Hippocampal formation (tissue), 2 donors: ENCODE measurements at regions not wholly inside any gene's neighbourhood (a gene's known extent, or its start where the extent isn't known, plus 50 kb on each side); places are given as distances from the start of the nearest gene placed in this dataset.
"Not testable (repeated sequence)": the region's sequence is repeated elsewhere in the genome, so short reads cannot be mapped to it uniquely, and the experiment has no call there.

Experiments
- DNase-seq, 2 donors: peaks; one replicate each; lab custom pipeline; 2025; lab: John Stamatoyannopoulos, UW

DNA sequence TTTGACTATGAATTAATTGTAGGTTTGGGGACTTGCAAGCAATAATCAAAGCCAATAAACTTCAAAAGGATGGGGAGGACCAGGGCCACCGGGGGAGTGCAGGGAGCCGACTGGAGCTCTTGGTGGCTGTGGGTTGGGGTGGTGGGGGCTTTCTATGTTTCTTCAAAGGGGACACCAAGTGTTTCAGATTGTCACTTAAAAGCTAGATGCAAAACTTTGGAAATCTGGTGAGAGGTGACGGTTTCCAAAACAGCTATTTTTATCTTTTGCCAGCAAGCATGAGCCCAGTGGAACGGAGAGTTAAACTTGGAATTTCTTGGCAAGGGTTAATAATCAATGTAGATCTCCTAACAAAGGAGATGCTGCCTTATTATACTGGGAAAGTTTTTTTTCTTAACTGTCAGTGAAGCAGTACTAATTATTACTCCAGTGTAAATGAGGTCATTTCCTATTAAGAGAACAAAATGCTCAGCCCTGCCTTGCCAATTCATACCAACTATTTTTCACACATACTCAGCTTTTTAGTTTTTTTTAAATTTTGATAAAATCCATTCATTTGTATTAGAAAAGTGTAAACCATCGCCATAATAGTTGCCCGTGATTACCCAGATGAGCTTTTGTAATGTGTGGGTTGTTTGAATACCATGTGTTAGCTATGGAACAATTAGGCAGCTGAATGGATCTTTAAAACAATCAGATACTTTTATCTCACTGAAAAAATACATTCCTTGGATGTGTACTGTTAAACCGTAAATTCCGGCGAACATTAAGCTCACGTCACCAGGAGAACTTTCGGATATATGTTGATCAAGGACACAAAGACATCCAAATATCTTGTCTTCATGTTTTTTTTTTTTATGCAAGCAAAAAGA is 95.9 kb upstream of the ZNF536 start:
- no peak for DNase-seq

DNA sequence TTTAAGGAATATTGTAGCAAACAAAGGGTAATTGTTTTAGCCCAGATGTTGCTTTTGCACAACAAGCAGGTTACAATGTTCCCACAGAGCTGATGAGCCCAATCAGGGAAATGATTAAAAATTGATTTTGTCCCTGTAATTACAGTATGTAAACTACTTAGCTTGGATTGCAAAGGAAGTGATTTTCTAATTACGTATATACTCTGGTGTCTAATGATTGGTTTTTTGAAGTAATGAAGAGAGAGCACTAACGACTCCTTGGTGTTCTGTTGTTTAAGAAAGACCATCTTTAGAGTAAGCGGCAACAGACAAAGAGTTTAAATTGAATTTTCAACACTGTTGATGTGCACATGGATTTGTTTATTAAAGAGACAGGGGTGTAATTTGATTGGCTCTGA is 95.3 kb upstream of the ZNF536 start:
- no peak for DNase-seq

DNA sequence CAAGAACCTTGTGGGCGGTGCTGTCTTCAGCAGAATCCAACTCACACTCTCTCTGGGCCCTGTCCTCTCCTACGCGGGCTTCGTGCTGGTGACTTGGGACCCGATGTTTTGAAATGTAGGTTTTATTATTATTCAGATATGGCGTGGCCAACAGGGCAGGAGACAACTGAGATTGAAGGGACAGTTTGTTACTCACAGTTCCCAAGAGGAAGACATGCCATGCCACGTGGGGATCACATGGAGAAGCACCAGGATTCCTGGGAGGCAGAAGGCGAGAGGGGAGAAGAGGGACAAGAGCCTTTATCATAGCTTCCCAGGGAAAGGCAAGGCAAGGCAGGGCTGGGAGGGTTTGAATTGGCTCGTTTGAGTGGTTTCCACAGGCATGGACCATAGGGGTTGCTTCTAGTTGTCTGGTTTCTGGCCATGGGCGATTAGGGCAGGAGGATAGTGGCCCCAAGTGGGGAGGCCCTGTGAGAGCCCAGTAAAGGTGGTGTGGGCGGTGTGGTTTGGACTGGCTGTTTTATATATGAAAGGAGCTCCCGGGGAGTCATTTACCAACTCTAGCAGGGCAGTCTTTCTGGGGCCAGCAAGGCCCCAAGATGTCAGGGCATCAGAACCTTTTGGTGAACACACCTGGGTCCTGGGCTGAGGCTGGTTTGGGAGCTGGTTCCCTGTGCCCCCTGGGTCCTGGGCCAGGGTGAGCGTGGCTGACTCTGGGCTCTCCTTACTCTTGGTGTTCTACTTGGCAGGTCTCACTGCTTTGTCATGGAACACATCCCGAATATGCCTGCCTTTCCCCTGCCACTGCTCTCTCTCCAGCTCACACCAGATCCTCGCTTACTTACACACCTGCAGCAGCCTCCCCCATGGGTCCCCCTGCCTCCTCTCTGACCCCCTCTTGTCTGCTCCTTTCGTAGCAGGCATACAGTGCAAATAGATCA is 94.0 kb upstream of the ZNF536 start:
- DNase-seq = no peak

DNA sequence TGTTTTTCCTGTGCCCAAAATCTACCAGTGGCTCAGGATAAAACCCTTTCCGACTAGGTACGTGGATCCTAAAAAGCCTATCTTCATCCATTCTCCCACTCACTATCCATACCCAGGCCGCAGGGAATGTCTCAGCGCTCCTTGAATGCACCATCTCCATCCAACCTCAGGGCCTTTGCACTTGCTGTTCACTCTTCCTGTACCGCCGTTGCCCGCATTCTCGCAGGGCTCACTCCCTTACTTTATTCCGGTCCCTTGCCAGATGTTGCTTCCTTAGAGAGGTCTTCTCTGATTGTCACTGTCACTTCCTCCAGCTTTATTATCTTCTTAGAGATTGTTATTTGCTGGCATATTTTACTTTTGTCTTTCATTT is 93.3 kb upstream of the ZNF536 start:
- no peak for DNase-seq

DNA sequence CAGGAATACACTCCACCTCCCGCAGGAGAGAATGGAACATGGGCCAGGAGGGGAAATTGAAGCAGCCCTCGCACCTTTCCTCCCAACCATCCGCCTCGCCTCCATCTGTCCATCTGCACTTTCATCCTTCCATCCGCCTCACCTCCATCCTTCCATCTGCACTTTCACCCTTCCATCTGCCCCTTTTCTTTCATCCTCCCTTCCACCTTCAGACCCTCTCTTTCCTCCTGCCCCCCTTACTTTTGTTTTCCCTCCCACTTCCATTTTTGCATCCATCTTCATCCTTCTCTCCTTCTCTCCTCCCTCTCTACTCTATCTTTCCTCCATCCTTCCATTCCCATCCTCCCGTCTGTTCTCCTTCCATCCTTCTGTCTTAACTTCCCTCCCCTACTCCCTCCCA is 92.2 kb upstream of the ZNF536 start:
- DNase-seq = no peak

DNA sequence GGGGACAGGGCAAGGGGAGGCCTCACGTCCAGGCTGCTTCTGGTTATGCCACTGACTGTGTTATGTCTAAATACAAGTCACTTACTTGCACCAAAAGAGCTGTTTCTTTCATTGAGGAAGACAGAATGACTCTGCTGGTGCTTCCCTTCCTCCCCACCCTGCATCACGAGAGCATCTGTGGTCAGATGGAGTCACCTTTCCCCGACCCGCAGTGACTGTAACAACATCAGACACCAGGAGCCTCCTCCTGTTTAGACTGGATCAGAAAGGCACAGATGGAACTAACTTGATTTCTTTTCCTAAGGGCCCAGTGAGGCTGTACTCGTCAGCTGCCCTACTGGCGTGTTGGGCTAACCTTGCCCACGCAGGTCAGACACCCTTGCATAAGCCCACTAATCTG is 90.3 kb upstream of the ZNF536 start:
- DNase-seq = no peak

DNA sequence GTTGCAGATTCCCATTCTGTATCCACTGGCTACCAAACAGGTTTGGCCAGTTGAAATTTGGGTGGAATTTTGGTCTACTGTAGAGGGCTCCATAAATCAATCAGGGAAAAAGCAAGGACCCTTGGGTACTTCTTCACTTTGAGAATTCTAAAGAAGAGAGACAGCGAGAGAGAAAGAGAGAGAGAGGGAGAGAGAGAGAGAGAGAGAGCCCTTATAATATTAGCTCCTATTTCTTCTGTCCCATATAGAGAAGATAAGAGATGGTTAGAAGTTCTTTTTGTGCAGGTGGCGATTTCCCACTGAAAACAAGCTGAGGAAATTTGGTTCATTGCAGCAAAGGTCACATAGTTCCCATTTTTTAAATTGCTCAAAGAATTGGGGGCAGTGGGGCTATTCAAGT is 88.6 kb upstream of the ZNF536 start:
- DNase-seq = no peak

DNA sequence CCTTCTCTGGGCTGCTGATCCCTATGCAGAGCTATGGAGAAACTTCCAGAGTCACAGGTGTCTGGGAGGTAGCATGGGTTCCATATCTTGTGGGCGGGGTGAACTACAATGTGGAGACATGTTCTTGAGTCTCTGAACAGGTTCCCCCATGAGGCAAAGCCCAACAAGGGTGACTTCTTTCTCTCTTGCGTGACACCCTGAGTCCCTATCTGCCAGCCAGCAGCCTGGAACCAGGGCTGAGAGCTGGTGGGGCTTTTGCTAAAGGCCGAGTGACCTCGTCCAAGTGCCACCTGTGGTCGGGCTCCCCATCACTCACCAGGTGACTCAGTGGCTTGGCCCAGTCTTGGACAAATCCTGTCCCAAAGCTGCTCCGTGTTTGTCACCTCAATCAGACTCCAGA is 88.0 kb upstream of the ZNF536 start:
- DNase-seq = no peak

DNA sequence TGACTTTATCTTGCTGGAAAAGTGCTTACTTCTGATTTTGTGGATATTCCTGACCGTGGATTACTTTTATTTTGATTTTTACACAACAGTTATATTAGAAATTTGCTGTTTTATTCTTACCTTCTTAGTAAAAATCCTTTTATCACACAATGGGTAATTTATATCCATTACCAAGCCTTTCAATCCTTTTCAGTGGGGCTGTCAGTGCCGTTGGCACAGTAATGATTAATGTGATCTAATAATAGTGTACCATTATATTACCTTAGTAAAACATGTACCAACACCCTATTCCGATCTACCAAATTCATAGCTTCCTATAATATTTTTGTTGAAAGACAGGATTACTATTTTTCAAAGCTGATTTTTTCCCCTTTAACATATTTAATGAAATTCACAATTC is 87.3 kb upstream of the ZNF536 start:
- no peak for DNase-seq

DNA sequence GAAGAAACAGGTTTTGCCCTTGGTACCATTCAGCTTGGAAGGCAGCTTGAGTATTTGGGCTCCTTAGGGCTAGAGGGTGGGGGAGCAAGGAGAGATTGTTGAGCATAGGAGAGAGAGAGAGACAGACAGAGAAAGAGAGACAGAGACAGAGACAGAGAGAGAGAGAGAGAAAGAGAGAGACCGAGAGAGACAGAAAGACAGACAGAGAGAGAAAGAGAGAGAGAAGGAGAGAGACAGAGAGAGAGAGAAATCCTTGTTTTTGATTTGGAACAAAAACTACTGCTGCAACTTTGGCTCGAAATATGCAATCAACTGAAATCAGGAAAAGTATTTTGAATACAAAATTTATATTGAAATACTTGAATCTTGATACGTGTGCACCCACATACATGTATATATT is 85.8 kb upstream of the ZNF536 start:
- no peak for DNase-seq

DNA sequence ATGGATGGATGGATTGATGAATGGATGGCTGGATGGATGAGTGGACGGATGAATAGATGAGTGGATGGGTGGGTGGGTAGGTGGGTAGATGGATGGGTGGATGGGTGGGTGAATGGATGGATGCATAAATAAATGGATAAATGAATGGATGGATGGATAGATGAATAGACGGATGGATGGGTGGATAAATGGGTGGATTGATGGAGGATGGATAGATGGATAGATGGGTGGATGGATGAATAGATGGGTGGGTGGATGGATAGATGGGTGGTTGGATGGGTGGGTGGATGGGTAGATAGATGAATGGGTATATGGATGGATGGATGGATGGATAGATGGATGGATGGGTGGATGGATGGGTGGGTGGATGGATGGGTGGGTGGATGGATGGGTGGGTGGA is 84.9 kb upstream of the ZNF536 start:
- no peak for DNase-seq

DNA sequence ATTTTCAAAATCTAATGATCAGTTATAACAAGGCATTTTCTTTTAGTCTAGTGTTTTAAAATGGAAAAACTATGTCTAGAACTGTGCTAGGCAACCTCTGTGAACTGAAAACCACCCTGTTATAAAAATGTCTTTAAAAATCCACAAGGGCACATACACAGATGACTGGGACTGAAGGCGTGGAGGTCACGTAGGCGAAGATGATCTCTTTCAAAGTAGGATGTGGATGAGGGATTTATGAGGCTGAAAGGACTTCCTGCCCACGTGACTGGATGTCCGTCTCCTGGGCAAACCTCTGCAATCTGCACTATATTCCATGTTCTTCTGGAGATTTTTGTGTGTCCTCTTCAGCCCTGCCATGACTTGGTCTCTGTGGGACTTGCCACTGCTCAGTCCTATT is 84.2 kb upstream of the ZNF536 start:
- DNase-seq = no peak

DNA sequence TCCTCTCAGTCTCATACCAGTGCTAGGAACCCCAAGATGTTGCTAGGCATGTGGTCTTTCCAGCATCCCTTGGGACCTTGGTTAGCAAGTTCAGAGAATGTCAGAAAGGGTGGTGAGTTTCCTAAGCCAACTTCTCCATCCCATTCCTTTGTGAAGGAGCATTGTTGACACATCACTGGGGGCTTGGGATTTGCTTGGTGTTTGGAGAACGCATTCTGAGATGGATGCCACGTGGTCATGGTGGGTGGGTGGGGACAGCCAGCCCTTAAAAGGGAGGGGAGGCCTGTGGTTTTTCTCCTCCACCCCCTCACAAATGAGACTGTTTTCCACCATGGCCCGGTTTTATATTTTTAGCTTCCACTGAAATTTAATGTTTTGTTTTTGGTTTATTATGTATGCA is 83.3 kb upstream of the ZNF536 start:
- DNase-seq = no peak

DNA sequence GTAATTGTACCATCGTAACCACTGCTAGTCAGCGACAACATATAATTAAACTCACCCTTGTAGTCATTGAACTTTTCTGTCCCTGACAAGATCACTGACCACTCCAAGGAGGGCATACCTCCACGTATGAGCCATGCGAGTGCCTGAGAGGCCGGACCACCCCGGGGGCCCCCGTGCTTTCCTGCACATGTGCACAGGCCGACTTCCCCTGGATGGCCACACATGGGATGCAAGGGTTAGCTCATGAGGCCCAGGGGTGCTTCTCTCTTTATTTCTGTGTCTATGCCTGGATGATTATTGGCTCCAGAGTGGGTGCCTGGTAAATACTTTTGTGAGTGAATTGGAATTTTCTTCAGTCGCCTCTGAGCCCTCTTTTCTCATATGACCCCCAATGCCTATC is 82.8 kb upstream of the ZNF536 start:
- DNase-seq = no peak

DNA sequence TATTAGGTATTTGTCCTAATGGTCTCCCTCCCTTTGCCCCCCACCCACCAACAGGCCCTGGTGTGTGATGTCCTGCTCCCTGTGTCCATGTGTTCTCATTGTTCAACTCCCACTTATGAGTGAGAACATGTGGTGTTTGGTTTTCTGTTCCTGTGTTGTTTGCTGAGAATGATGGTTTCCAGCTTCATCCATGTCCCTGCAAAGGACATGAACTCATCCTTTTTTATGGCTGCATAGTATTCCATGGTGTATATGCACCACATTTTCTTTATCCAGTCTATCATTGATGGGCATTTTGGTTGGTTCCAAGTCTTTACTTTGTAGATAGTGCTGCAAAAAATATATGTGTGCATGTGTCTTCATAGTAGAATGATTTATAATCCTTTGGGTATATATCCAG is 81.4 kb upstream of the ZNF536 start:
- not testable (repeated sequence) for DNase-seq

DNA sequence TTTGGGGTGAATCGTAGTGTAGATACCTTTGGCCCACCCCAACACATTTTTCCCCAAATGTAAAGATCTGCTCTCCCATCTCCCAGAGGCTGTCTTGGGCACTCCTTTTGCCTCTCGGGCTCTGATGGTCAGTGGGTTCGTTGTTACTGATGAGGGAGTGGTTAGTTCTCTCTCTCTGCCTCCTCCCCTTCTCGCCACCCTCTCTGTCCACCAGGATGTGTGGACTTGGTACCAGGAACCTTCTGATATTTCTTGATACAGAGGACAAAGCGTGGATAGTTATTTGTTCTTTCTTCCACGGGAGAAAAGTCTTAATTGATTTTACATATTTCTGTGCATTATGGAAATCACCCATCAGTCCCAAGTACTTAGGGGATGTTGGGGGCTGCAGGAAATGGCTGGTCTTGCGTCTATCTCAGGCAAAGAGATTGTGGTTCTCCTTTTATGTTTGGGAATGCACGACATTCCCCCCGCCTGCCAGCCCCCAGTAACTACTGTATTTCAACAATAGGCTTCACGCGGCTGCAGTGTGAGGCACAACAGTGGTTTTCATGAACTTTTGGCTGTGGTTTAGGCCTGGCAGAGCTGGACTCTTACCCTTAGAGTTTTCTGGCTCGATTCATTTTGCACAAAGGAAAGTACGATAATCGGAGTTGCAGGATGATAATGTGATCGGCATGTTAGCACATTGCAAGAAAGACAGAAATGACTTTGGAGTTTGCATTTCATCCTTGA is 79.0 kb upstream of the ZNF536 start:
- peak; percentile 43 to 68 for DNase-seq

DNA sequence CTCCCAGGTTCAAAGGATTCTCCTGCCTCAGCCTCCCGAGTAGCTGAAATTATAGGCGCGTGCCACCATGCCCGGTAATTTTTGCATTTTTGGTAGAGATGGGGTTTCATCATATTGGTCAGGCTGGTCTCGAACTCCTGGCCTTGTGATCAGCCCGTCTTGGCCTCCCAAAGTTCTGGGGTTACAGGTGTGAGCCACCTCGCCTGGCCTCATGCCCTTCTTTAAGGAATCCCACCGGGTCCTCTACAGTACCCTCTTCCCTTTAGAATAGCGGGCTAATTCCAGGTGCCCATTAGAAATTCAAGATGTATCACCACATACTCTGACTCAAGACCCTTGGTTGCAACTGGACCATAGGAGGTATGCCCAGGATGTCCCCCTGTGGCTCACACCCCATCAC is 74.2 kb upstream of the ZNF536 start:
- DNase-seq = no peak

DNA sequence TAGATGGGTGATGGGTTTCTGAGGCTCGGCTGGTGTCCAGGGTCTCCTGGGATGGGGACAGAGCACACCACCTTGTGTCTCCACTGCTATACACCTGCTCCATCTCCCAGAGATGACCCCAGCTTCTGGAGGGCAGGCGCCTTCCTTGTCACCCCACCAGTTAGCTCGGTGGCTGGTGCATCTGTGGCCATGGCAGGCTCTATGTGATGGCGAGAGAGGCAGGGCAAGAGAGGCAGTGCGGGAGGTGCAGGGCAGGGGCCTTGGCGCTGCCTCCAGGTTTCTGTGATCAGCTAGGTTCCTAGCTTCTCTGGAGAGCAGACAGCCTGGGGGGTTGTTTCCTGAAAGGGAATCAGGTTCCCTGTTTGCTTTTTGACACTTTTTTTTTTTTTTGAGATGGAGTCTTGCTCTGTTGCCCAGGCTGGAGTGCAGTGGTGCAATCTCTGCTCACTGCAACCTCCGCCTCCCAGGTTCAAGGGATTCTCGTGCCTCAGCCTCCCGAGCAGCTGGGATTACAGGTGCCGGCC is 69.0 kb upstream of the ZNF536 start:
- no peak for DNase-seq

DNA sequence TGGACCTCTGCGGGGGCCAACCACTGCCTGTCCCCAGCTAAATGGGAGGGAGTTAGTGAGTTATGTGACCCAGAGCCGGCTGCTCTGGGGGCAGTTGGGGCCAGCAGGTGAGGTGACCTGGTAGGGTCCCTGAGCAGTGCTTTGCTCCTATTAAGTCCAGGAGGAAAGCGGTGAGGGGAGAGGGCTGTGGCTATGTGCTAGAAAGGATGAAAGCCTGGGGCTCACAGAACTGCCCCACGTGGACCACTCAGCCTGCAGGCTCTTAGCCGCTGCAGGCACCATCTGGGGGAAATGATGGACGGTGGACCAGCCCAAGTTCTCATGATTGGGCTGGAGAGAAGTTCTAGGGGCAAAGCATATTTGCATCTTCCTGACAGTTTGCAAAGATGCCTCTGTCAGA is 67.6 kb upstream of the ZNF536 start:
- DNase-seq = no peak

DNA sequence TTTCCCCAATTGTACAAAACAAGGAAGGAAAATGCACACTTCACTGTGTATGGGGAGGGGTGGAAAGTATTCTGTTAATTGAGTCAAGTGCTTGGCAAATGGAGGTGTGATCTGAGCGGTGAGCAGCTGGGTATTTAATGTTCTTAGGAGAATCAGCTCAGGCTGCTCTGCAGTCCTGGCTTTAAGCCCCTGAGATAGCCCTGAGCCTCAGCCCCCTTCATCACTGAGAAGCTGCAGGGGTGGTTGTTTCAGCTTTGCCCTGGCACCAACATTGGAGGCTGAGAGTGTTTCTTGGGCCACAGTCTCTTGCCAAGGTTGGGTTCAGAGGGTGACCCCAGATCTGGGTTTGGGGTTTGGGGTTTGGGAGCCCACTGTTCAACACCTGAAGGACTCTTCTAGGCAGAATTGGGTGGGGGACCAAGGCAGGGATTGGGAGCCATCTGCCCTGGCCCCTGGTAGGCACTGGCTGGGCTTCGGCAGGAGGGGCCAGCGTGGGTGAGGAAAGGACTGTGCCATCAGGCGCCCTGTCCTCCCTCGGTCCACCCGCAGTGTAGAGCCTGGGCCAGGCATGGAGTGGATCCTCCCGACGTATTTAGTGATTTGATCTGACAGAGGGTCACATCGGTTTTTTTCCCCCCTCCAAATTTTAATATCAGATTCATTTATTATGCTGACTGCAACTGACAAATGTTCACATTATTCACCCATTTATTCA is 66.7 kb upstream of the ZNF536 start:
- DNase-seq = no peak

DNA sequence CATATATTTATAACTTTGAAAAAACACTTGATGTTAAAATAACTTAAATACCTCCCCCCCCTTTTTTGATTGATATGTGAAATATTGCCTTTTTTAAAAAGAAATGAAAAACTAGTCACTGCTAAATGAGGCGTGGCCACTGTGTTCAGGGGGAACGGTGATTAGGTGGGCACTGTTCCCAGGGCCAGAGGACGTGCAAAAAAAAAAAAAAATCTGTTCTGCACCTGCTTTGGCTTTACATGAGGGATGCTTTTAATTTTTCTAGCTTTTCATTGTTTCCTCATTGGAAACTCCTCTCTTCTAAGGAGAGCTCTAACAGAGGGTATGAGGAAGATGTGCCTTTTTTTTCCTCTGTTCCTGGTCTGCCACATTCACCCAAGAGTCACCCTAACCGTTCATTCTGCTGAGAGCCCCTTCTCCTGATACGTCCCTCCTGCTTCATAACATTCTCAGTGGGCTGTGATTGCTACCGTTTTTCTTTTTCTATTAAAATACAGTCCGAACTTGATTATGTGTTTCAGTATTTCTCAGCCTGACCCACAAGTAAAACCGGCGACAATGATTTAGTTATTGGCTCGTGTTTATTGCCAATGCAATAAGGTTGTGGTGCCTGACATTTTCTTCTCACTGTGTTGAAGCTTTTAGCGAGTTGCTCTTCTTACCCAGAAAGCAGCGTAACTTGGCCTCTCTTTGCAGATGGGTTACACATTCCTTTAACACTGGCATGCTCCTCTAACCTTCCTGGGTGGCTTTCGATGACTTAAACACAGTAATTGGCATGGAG is 64.8 kb upstream of the ZNF536 start:
- DNase-seq = no peak
